ENCODE measurements at regions not wholly inside any gene's neighbourhood (a gene's known extent, or its start where the extent isn't known, plus 50 kb on each side); places are given as distances from the start of the nearest gene placed in this dataset.
"Not testable (repeated sequence)": the region's sequence is repeated elsewhere in the genome, so short reads cannot be mapped to it uniquely, and the experiment has no call there.

GRCh38 chr10:108037061-108037460 lies 872.6 kb upstream of the SORCS1 start:
- Histone ChIP-seq H3K9me3 (ENCODE audit: insufficient read depth, low read depth, low read length) (no peaks in the 10 kb centered on the region), H3K36me3 (ENCODE audit: insufficient read depth, low read length) (no peaks in the 10 kb centered on the region), H3F3A (ENCODE audit: low read depth) (no peaks in the 10 kb centered on the region), H3K9me2 (replicated peaks; ENCODE audit: low read depth, low read length) (no peaks in the 10 kb centered on the region), H3K4me2 (ENCODE audit: low read depth, low read length, poor library complexity, severe bottlenecking) (no peak overlapping the region), H4K20me1 (ENCODE audit: insufficient read depth, low read length, poor library complexity, severe bottlenecking) (no peaks in the 10 kb centered on the region), H2AFZ (ENCODE audit: low read length) (no peak overlapping the region), H3K4me3 (ENCODE audit: low read length, poor library complexity, severe bottlenecking) (no peak overlapping the region), H3K27me3 (ENCODE audit: insufficient read depth, low read length, poor library complexity, severe bottlenecking) (no peaks in the 10 kb centered on the region), H3K79me2 (ENCODE audit: insufficient read depth, low read length) (no peaks in the 10 kb centered on the region), H3K9ac (ENCODE audit: low read depth, low read length, poor library complexity, severe bottlenecking) (no peak overlapping the region), H3K4me1 (ENCODE audit: insufficient read depth, low read length, poor library complexity, severe bottlenecking) (no peaks in the 10 kb centered on the region)
- TF ChIP-seq CTCF (conservative IDR thresholded peaks at IDR 0.05; ENCODE audit: low read length) (no peak), EZH2phosphoT487 (IDR thresholded peaks at IDR 0.05; ENCODE audit: borderline replicate concordance) (no peak)

GRCh38 chr10:108036265-108036664 lies 871.8 kb upstream of the SORCS1 start:
- no peak overlapping the region for H3K9ac ChIP-seq (ENCODE audit: low read depth, low read length, poor library complexity, severe bottlenecking)
- H3K4me1 ChIP-seq (ENCODE audit: insufficient read depth, low read length, poor library complexity, severe bottlenecking), result no peaks in the 10 kb centered on the region
- no peaks in the 10 kb centered on the region for H3K79me2 ChIP-seq (ENCODE audit: insufficient read depth, low read length)
- H3K4me2 ChIP-seq (ENCODE audit: low read depth, low read length, poor library complexity, severe bottlenecking), result no peak overlapping the region
- no peak overlapping the region for H3K4me3 ChIP-seq (ENCODE audit: low read length, poor library complexity, severe bottlenecking)
- no peaks in the 10 kb centered on the region for H3K36me3 ChIP-seq (ENCODE audit: insufficient read depth, low read length)
- H3K9me3 ChIP-seq (ENCODE audit: insufficient read depth, low read depth, low read length), result no peaks in the 10 kb centered on the region
- TF ChIP-seq EZH2phosphoT487 (IDR thresholded peaks at IDR 0.05; ENCODE audit: borderline replicate concordance), result no peak
- H3F3A ChIP-seq (ENCODE audit: low read depth), result no peaks in the 10 kb centered on the region
- H3K9me2 ChIP-seq (replicated peaks; ENCODE audit: low read depth, low read length), result no peaks in the 10 kb centered on the region; the same call in 1 of the 2 replicates
- no peaks in the 10 kb centered on the region for H3K27me3 ChIP-seq (ENCODE audit: insufficient read depth, low read length, poor library complexity, severe bottlenecking)
- no peaks in the 10 kb centered on the region for H4K20me1 ChIP-seq (ENCODE audit: insufficient read depth, low read length, poor library complexity, severe bottlenecking)
- no peak overlapping the region for H2AFZ ChIP-seq (ENCODE audit: low read length)

GRCh38 chr10:108034829-108035228 lies 870.3 kb upstream of the SORCS1 start:
- no peak overlapping the region for H2AFZ ChIP-seq (ENCODE audit: low read length)
- no peak for TF ChIP-seq EZH2phosphoT487 (IDR thresholded peaks at IDR 0.05; ENCODE audit: borderline replicate concordance)
- no peak for TF ChIP-seq CTCF (conservative IDR thresholded peaks at IDR 0.05; ENCODE audit: low read length)
- H3K4me3 ChIP-seq (ENCODE audit: low read length, poor library complexity, severe bottlenecking), result no peak overlapping the region
- no peaks in the 10 kb centered on the region for H3K4me1 ChIP-seq (ENCODE audit: insufficient read depth, low read length, poor library complexity, severe bottlenecking)
- H3K79me2 ChIP-seq (ENCODE audit: insufficient read depth, low read length), result no peaks in the 10 kb centered on the region
- no peaks in the 10 kb centered on the region for H3K36me3 ChIP-seq (ENCODE audit: insufficient read depth, low read length)
- H3F3A ChIP-seq (ENCODE audit: low read depth), result no peaks in the 10 kb centered on the region
- no peak overlapping the region for H3K9ac ChIP-seq (ENCODE audit: low read depth, low read length, poor library complexity, severe bottlenecking)
- H3K4me2 ChIP-seq (ENCODE audit: low read depth, low read length, poor library complexity, severe bottlenecking), result no peak overlapping the region
- H3K9me2 ChIP-seq (replicated peaks; ENCODE audit: low read depth, low read length), result no peaks in the 10 kb centered on the region; the same call in 1 of the 2 replicates
- H3K9me3 ChIP-seq (ENCODE audit: insufficient read depth, low read depth, low read length), result no peaks in the 10 kb centered on the region
- no peaks in the 10 kb centered on the region for H4K20me1 ChIP-seq (ENCODE audit: insufficient read depth, low read length, poor library complexity, severe bottlenecking)
- no peaks in the 10 kb centered on the region for H3K27me3 ChIP-seq (ENCODE audit: insufficient read depth, low read length, poor library complexity, severe bottlenecking)

GRCh38 chr10:108033518-108033917 lies 869.0 kb upstream of the SORCS1 start:
- not testable (repeated sequence) for H3K27me3 ChIP-seq (ENCODE audit: insufficient read depth, low read length, poor library complexity, severe bottlenecking); H3K36me3 ChIP-seq (ENCODE audit: insufficient read depth, low read length); H3K79me2 ChIP-seq (ENCODE audit: insufficient read depth, low read length); H3K4me2 ChIP-seq (ENCODE audit: low read depth, low read length, poor library complexity, severe bottlenecking); H3K4me1 ChIP-seq (ENCODE audit: insufficient read depth, low read length, poor library complexity, severe bottlenecking); H3K4me3 ChIP-seq (ENCODE audit: low read length, poor library complexity, severe bottlenecking); H3F3A ChIP-seq (ENCODE audit: low read depth); H2AFZ ChIP-seq (ENCODE audit: low read length); H4K20me1 ChIP-seq (ENCODE audit: insufficient read depth, low read length, poor library complexity, severe bottlenecking); H3K9me3 ChIP-seq (ENCODE audit: insufficient read depth, low read depth, low read length); H3K9ac ChIP-seq (ENCODE audit: low read depth, low read length, poor library complexity, severe bottlenecking); H3K9me2 ChIP-seq (replicated peaks; ENCODE audit: low read depth, low read length)

All from Loucy (cell line).